WERI-Rb-1 (cell line): ENCODE measurements at regions not wholly inside any gene's neighbourhood (a gene's known extent, or its start where the extent isn't known, plus 50 kb on each side); places are given as distances from the start of the nearest gene placed in this dataset.

ENCODE experiments used
- DNase-seq: peaks from one replicate; pipeline ENCODE4 v3.0.0-alpha.2; 2020
- H3K27ac ChIP-seq: fragments of 250-450 bp; sonication (Bioruptor Pico); 2 replicates; pipeline ENCODE4 v1.5.1; 2020; ENCODE audit warnings: mild to moderate bottlenecking, moderate library complexity
- H3K27me3 ChIP-seq: fragments of 250-450 bp; sonication (Bioruptor Pico); 2 replicates; pipeline ENCODE4 v1.5.1; 2021; ENCODE audit warnings: mild to moderate bottlenecking, low read depth, moderate library complexity; ENCODE audit not compliant: insufficient read depth, severe bottlenecking
- H3K36me3 ChIP-seq: fragments of 250-450 bp; sonication (Bioruptor Pico); 2 replicates; pipeline ENCODE4 v1.5.1; 2020; ENCODE audit warnings: mild to moderate bottlenecking, moderate library complexity
- H3K4me3 ChIP-seq: 2 replicates; pipeline ENCODE4 v1.5.1; 2011; ENCODE audit warnings: low read depth, mild to moderate bottlenecking, control low read depth, low read length
- H3K9me3 ChIP-seq: fragments of 250-450 bp; sonication (Bioruptor Pico); 2 replicates; pipeline ENCODE4 v1.5.1; 2021; ENCODE audit warnings: mild to moderate bottlenecking, moderate library complexity; ENCODE audit not compliant: severe bottlenecking
- CTCF ChIP-seq: IDR thresholded peaks from 2 replicates; pipeline ENCODE4 v1.5.1; 2011; ENCODE audit warnings: low read depth, mild to moderate bottlenecking, control low read depth, inconsistent platforms, low read length

GRCh38 chr1:96964761-96965160 lies 243.2 kb downstream of the PTBP2 start:
- Histone ChIP-seq H3K27me3 (no peaks in the 10 kb centered on the region), H3K4me3 (no peak overlapping the region), H3K36me3 (no peaks in the 10 kb centered on the region), H3K27ac (no peak overlapping the region), H3K9me3 (no peaks in the 10 kb centered on the region)
- no peak for TF ChIP-seq CTCF
- DNase-seq: no peak

- no peaks in the 10 kb centered on the region for H3K27me3 ChIP-seq
- peak; percentile 77 for DNase-seq
- peak overlapping the region; percentile 36; the same call in 1 of the 2 replicates for H3K4me3 ChIP-seq
- no peaks in the 10 kb centered on the region for H3K36me3 ChIP-seq
- TF ChIP-seq CTCF: peak; percentile 74
- no peaks in the 10 kb centered on the region for H3K9me3 ChIP-seq
- H3K27ac ChIP-seq: no peak overlapping the region
These were observed 245.1 kb downstream of the PTBP2 start for GRCh38 chr1:96966536-96967138.

- TF ChIP-seq CTCF: no peak
- Histone ChIP-seq H3K36me3 (no peaks in the 10 kb centered on the region), H3K27ac (no peak overlapping the region), H3K9me3 (no peaks in the 10 kb centered on the region), H3K4me3 (no peak overlapping the region), H3K27me3 (no peaks in the 10 kb centered on the region)
- DNase-seq: no peak
These were observed 245.7 kb downstream of the PTBP2 start for GRCh38 chr1:96967311-96967710.

- TF ChIP-seq CTCF: no peak
- Histone ChIP-seq H3K36me3 (no peaks in the 10 kb centered on the region), H3K27ac (no peak overlapping the region), H3K4me3 (no peak overlapping the region), H3K27me3 (no peaks in the 10 kb centered on the region), H3K9me3 (no peaks in the 10 kb centered on the region)
- no peak for DNase-seq
These were observed 247.0 kb downstream of the PTBP2 start for GRCh38 chr1:96968541-96968940.

- H3K27me3 ChIP-seq: no peaks in the 10 kb centered on the region
- H3K36me3 ChIP-seq: no peaks in the 10 kb centered on the region
- no peak for TF ChIP-seq CTCF
- no peak for DNase-seq
- no peak overlapping the region for H3K4me3 ChIP-seq
- no peak overlapping the region for H3K27ac ChIP-seq
- no peaks in the 10 kb centered on the region for H3K9me3 ChIP-seq
These were observed 247.4 kb downstream of the PTBP2 start for GRCh38 chr1:96968983-96969382.

- Histone ChIP-seq H3K36me3 (no peaks in the 10 kb centered on the region), H3K27ac (no peak overlapping the region), H3K9me3 (no peaks in the 10 kb centered on the region), H3K4me3 (no peak overlapping the region), H3K27me3 (no peaks in the 10 kb centered on the region)
- DNase-seq: no peak
- no peak for TF ChIP-seq CTCF
These were observed 248.1 kb downstream of the PTBP2 start for GRCh38 chr1:96969656-96970163.
